ENCODE measurements at regions not wholly inside any gene's neighbourhood (a gene's known extent, or its start where the extent isn't known, plus 50 kb on each side); places are given as distances from the start of the nearest gene placed in this dataset.

DNA sequence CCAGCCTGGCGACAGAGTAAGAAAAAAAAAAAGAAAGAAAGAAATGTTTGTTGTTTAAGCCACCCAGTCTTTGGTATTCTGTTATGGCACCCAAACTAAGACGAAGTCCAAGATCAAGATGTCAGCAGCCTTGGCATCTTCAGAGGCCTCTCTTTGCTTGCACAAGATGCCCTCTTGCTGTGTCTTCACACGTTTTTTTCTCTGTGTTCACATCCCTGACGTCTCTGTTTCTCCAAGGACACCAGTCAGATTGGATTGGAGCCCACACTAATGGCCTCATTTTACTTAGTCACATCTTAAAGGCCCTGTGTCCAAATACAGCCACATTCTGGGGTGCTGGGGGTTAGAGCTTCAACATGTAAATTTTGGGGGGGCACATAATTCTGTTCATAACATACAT, 380.9 kb downstream of the GJA1 start:
- no peak overlapping the region for H3K27ac ChIP-seq
- H3K4me3 ChIP-seq: no peak overlapping the region
- intact Hi-C loops (cut with DNase I; ENCODE audit: low total_unique reads): no loop called here
- TF ChIP-seq EP300 (IDR thresholded peaks at IDR 0.05) (no peak), POLR2AphosphoS5 (IDR thresholded peaks at IDR 0.05) (no peak), POLR2A (IDR thresholded peaks at IDR 0.05) (no peak)
- TF ChIP-seq, protein P1, sequence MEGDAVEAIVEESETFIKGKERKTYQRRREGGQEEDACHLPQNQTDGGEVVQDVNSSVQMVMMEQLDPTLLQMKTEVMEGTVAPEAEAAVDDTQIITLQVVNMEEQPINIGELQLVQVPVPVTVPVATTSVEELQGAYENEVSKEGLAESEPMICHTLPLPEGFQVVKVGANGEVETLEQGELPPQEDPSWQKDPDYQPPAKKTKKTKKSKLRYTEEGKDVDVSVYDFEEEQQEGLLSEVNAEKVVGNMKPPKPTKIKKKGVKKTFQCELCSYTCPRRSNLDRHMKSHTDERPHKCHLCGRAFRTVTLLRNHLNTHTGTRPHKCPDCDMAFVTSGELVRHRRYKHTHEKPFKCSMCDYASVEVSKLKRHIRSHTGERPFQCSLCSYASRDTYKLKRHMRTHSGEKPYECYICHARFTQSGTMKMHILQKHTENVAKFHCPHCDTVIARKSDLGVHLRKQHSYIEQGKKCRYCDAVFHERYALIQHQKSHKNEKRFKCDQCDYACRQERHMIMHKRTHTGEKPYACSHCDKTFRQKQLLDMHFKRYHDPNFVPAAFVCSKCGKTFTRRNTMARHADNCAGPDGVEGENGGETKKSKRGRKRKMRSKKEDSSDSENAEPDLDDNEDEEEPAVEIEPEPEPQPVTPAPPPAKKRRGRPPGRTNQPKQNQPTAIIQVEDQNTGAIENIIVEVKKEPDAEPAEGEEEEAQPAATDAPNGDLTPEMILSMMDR (IDR thresholded peaks at IDR 0.05): no peak
- H3K4me1 ChIP-seq: no peaks in the 10 kb centered on the region
- WGBS, 5 donors: 49 to 59% (median 56%) methylated on average over 4 of the region's 4 CpGs
- no peaks in the 10 kb centered on the region for H3K36me3 ChIP-seq
- H3K9me3 ChIP-seq: peaks cover 0 to 16% (median 11%) of the 10 kb centered on the region in 4 donors
- no peaks in the 10 kb centered on the region for H3K27me3 ChIP-seq
- no peak for DNase-seq

DNA sequence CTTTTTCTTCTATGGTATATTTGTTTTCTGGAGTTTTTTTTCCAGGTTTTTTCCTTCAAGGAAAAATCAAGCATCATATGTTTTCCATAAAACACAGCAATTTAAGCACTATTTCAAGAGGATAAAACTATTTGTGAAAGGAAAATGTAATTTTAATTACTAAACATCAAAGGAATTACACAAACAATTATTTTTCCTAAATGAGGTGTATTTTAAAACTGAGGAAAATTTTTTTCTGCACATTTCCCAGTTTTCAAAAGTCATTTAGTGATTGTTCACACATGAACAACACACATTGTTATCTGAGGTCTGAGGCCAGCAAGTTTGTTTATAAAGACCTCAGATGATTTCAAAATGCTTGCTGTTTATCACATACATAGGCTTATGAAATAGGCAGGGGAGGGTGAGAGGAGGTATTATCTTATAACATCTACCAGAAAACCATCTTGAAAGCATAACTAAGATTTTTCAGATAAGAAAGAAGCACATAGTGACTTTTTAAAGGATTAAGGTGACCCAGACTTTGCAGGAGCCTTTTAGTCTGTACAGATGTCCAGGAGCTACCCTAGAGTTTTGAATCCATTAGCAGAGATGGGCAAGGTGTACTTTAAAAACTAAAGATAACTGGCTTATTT, 381.6 kb downstream of the GJA1 start:
- no peaks in the 10 kb centered on the region for H3K27me3 ChIP-seq
- DNase-seq: no peak
- no peaks in the 10 kb centered on the region for H3K4me1 ChIP-seq
- no peaks in the 10 kb centered on the region for H3K36me3 ChIP-seq
- peaks cover 0 to 16% (median 11%) of the 10 kb centered on the region in 4 donors for H3K9me3 ChIP-seq
- H3K27ac ChIP-seq: no peak overlapping the region
- intact Hi-C loops (cut with DNase I; ENCODE audit: low total_unique reads): no loop called here
- TF ChIP-seq, protein P1 (IDR thresholded peaks at IDR 0.05): no peak
- no peak for TF ChIP-seq POLR2A (IDR thresholded peaks at IDR 0.05)
- no peak for TF ChIP-seq EP300 (IDR thresholded peaks at IDR 0.05)
- no peak for TF ChIP-seq POLR2AphosphoS5 (IDR thresholded peaks at IDR 0.05)
- H3K4me3 ChIP-seq: no peak overlapping the region

DNA sequence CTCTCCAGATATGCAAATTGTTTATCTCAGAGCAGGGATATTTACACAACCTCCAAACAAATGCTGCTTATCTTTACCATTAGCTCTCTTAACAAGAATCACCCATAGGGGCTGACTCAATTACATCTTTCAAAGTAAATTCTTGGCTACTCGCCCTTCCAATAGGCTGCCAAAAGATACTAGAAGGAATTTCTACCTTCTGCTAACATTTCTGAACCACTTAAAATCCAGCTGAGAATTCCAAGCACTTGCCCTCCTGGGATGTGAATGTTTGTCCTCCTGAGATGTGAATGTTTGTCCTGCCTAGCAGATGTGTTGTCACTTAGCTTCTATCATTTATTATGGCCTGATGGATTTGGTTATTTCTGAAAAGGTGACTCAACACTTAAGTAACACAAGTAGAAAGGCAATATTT, 388.0 kb downstream of the GJA1 start:
- Histone ChIP-seq H3K4me1 (no peaks in the 10 kb centered on the region), H3K27me3 (no peaks in the 10 kb centered on the region), H3K27ac (no peak overlapping the region), H3K36me3 (no peaks in the 10 kb centered on the region), H3K4me3 (no peak overlapping the region), H3K9me3 (peaks cover 0 to 16% (median 11%) of the 10 kb centered on the region in 4 donors)
- TF ChIP-seq EP300 (IDR thresholded peaks at IDR 0.05) (no peak), POLR2AphosphoS5 (IDR thresholded peaks at IDR 0.05) (no peak), POLR2A (IDR thresholded peaks at IDR 0.05) (no peak)
- TF ChIP-seq, protein P1 (IDR thresholded peaks at IDR 0.05): no peak
- intact Hi-C loops (cut with DNase I; ENCODE audit: low total_unique reads): no loop called here
- no peak for DNase-seq
- 7 to 49% (median 26%) methylated on average over 1 of the region's 1 CpG for WGBS, 5 donors

DNA sequence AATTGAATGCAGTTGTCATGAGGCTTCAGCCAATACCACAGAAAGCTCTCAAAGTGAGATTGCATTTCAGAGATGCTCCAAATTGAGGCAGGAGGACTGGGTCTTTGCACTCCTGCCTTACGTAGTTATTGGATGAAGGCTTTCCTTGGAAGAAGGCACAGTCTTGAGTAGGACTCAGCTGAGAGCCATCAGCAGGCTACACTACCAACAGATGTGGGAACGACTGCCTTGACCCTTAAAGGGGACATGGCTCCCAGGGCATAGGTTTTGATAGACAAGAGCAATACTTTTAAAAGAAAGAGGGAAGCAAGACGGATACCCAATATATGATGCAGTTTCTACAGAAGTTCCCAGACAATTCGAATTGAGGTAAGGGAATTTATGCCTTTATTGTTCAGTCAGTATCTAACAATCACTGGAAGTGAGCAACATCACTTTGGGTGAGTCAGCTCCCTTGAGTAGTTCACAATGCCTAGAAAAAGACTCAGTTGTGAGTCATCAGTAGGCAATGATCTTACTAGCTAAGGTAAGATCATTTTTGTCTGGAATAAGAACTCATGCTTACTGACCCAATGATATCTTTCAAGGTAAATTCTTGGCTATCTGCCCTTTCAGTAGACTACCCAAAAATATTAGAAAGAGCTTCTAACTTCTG, 390.8 kb downstream of the GJA1 start:
- no peak for TF ChIP-seq EP300 (IDR thresholded peaks at IDR 0.05)
- no peak for TF ChIP-seq POLR2AphosphoS5 (IDR thresholded peaks at IDR 0.05)
- no peak for TF ChIP-seq POLR2A (IDR thresholded peaks at IDR 0.05)
- TF ChIP-seq, protein P1 (IDR thresholded peaks at IDR 0.05): no peak
- no peaks in the 10 kb centered on the region for H3K9me3 ChIP-seq
- WGBS, 5 donors: 77 to 91% (median 88%) methylated on average over 4 of the region's 4 CpGs
- no peaks in the 10 kb centered on the region for H3K27me3 ChIP-seq
- H3K27ac ChIP-seq: no peak overlapping the region
- no peaks in the 10 kb centered on the region for H3K36me3 ChIP-seq
- DNase-seq: no peak
- intact Hi-C loops (cut with DNase I; ENCODE audit: low total_unique reads): no loop called here
- no peak overlapping the region for H3K4me3 ChIP-seq
- H3K4me1 ChIP-seq: no peaks in the 10 kb centered on the region

Data from stomach (tissue), 8 donors.